Upper lobe of left lung (tissue), 4 donors: ENCODE measurements at regions not wholly inside any gene's neighbourhood (a gene's known extent, or its start where the extent isn't known, plus 50 kb on each side); places are given as distances from the start of the nearest gene placed in this dataset.
"Not testable (repeated sequence)": the region's sequence is repeated elsewhere in the genome, so short reads cannot be mapped to it uniquely, and the experiment has no call there.

ENCODE experiments used
- POLR2A ChIP-seq, 4 donors: fragments of 450-650 bp; IDR thresholded peaks; one replicate each; pipeline ENCODE4 v1.5.1; 2016 to 2017; ENCODE audit warnings: antibody characterized with exemption in 4 of 4, mild to moderate bottlenecking in 2 of 4
- POLR2AphosphoS5 ChIP-seq, 2 donors: sonication (generic); formaldehyde crosslinking; IDR thresholded peaks; one replicate each; pipeline ENCODE4 v1.5.1; 2017; ENCODE audit warnings: antibody characterized with exemption in 2 of 2

GRCh38 chr4:79245200-79245940 is 80.5 kb downstream of the NAA11 start:
- TF ChIP-seq POLR2A, POLR2AphosphoS5 (IDR thresholded peaks at IDR 0.05): not testable (repeated sequence)
